OCI-LY3 (cell line): ENCODE measurements at regions not wholly inside any gene's neighbourhood (a gene's known extent, or its start where the extent isn't known, plus 50 kb on each side); places are given as distances from the start of the nearest gene placed in this dataset.

Experiments
- CTCF ChIP-seq: fragments of 200-600, 300-600 bp; sonication (generic); IDR thresholded peaks from 2 replicates; pipeline ENCODE4 v1.5.1; 2014; ENCODE audit warnings: antibody characterized with exemption, low read length, low read depth
- EZH2phosphoT487 ChIP-seq: fragments of 200-600 bp; shearing (Covaris generic); IDR thresholded peaks from 2 replicates; pipeline ENCODE4 v1.6.1; 2018; ENCODE audit warnings: antibody characterized with exemption, mixed run types, low read depth

GRCh38 chr6:169160091-169160854 is 93.4 kb downstream of the THBS2 start:
- TF ChIP-seq CTCF (no peak; the same call in 1 of the 2 replicates), EZH2phosphoT487 (no peak)
